ENCODE measurements at regions not wholly inside any gene's neighbourhood (a gene's known extent, or its start where the extent isn't known, plus 50 kb on each side); places are given as distances from the start of the nearest gene placed in this dataset.

DNA sequence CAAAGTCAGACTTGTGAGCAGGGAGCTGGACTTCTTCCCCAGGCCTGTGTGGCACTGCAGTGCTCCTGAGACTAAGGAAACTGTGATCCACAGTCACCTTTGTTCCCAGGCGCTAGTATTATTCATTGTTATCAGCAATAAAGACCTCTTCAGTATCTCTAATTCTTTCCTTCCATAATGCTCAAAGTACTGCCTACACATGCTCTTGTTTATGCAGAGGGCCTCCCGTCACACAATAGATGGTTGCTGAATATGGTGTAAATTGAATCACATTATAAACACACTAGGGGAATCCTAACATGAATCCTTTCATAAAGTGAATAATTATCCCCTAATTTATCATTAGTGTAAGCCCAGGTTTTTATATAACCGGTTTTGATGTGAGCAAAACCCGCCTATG is 493.3 kb downstream of the BUD13 start:
- TF ChIP-seq, protein P1, sequence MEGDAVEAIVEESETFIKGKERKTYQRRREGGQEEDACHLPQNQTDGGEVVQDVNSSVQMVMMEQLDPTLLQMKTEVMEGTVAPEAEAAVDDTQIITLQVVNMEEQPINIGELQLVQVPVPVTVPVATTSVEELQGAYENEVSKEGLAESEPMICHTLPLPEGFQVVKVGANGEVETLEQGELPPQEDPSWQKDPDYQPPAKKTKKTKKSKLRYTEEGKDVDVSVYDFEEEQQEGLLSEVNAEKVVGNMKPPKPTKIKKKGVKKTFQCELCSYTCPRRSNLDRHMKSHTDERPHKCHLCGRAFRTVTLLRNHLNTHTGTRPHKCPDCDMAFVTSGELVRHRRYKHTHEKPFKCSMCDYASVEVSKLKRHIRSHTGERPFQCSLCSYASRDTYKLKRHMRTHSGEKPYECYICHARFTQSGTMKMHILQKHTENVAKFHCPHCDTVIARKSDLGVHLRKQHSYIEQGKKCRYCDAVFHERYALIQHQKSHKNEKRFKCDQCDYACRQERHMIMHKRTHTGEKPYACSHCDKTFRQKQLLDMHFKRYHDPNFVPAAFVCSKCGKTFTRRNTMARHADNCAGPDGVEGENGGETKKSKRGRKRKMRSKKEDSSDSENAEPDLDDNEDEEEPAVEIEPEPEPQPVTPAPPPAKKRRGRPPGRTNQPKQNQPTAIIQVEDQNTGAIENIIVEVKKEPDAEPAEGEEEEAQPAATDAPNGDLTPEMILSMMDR (IDR thresholded peaks at IDR 0.05; ENCODE audit: low read depth, low read length, missing control alignments) = no peak
- DNase-seq (ENCODE audit: extremely low read depth, low read depth) = no peak
- no peak overlapping the region for H3K4me3 ChIP-seq (replicated peaks; ENCODE audit: low read depth, low read length)

DNA sequence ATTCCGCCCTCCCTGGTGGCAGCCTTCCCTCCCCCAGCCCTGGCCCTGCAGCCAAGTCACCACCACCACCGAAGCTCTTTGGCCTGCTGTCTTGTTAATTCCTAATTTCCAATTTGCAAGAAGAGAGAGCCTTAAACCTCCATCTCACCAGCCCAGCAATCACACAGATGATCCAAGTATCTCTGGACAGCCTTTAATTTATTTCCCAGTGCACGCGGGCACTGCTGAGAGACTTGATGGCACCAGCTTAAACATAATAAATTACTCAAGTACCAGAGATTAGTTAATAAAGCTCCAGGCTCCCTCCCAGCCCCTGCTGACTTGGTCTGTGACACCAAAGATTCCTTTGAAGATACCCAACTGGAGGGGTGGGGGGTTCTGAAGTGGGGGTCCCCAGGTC is 494.7 kb downstream of the BUD13 start:
- TF ChIP-seq, protein P1 (IDR thresholded peaks at IDR 0.05; ENCODE audit: low read depth, low read length, missing control alignments) = no peak
- H3K4me3 ChIP-seq (replicated peaks; ENCODE audit: low read depth, low read length) = no peak overlapping the region
- DNase-seq (ENCODE audit: extremely low read depth, low read depth) = no peak

DNA sequence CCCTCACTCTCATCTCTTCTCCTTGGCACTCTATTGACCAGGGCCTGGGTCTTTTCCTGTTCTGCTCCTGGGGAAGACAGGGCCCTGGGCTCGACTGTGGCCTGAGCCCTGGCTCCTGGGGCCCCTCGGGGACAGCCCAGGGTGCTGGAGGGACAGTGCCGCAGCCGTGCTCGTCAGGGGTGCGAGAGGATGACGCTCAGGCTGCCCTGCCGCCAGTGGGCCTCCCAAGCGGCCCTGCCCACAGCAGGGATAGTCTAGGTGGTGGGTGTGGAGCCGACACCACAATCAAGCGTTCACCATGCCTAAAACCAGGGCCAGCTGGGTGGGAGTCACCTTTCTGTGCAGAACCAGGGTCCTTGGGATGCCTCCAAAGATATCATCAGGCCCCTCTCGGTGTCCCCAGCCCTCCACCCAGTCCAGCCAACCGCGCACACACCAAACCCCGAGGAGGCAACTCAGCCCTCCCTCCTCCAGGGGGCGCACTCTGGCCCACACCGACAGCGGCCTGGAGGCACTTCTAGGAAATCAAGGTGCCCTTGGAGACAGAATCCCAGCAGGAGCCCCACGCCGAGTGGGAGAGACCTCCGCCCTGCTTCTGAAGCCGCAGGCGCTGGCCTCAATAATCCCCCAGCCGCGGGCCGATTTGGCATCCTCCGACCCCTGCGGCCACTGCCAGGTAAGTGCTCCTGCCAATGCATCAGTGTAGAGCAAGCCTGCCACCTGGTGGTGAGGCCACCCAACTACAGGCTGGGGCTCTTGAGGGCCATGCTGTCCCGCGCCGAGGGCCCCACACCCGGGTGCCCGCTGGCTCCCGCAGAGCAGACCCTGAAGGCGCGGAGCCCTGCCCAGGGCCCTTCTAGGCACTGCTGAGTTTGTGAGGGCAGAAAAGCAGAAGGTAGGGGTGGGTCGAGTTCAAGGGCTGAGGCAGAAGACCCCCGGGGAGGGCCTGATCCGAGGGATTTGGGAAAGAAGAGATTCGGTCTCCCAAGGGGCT is 496.4 kb downstream of the BUD13 start:
- TF ChIP-seq, protein P1 (IDR thresholded peaks at IDR 0.05; ENCODE audit: low read depth, low read length, missing control alignments) = peak; percentile 60
- no peak for DNase-seq (ENCODE audit: extremely low read depth, low read depth)
- H3K4me3 ChIP-seq (replicated peaks; ENCODE audit: low read depth, low read length) = no peak overlapping the region

DNA sequence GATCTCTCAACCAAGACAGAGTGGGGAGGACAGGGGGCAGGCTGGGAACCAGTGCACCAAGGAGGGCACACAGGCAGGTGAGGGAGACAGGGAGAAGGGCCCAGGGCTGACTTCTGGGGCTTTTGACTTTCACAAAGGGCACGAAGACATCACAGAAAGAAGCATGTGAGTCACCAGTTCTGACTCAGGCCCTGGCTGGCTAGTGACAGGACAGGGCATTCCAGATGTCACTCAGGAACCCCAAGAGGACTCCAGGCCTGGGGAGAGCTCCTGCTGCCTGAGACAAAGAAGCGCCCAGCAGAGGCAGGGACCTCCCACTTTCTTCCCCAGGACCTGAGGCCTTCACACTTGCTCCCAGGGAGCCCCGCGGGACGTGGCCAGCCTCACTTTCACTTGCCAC is 497.2 kb downstream of the BUD13 start:
- no peak for DNase-seq (ENCODE audit: extremely low read depth, low read depth)
- no peak overlapping the region for H3K4me3 ChIP-seq (replicated peaks; ENCODE audit: low read depth, low read length)
- TF ChIP-seq, protein P1 (IDR thresholded peaks at IDR 0.05; ENCODE audit: low read depth, low read length, missing control alignments) = no peak

DNA sequence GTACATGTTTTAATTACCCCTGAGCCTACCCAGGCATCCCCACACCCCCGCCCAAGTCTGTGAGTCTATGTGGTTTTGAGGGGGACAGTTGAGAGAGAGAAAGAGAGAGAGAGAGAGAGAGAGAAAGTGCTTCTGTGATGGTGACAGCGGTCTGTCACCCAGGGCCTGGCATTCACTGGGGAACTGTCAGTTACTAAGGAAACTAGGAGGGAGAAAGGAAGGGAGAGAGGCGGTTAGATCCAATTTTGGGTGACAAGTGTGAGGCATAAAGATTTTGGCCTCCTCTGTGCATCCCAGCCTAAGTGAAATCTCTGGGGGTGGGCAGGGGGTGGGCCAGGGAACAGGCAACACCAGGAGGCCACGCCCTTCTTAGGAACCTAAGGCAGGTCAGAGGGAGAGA is 498.3 kb downstream of the BUD13 start:
- TF ChIP-seq, protein P1 (IDR thresholded peaks at IDR 0.05; ENCODE audit: low read depth, low read length, missing control alignments) = no peak
- no peak overlapping the region for H3K4me3 ChIP-seq (replicated peaks; ENCODE audit: low read depth, low read length)
- no peak for DNase-seq (ENCODE audit: extremely low read depth, low read depth)

DNA sequence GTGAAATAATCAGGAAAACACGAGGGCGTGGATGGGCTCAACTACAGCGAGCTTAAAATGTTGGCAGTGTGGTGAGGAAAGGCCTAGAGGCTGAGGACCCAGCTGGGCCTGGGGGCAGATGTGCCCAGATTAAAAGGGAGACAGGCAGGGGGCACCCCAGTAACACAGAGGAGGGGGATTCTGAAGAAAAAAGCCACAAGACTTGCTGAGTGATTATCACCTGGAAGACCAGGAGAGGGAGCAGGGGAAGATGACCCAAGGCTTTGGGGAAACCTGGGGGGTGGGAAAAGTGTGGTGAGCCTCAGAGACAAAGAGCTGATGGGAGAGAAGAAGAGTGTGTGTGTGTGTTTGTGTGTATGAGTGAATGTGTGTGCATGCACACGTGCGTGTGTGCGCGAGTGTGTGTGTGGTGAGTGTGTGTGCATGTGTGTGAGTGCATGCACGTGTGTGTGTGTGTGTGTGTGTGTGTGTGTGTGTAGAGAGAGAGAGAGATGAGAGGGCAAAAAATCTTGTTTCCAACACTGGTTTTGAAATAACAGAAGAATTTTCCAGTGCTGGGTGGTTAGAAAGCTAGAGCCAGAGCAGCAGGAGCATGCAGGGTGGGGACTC is 500.5 kb downstream of the BUD13 start:
- TF ChIP-seq, protein P1 (IDR thresholded peaks at IDR 0.05; ENCODE audit: low read depth, low read length, missing control alignments) = no peak
- no peak for DNase-seq (ENCODE audit: extremely low read depth, low read depth)

More for the DNA sequence above, 500.5 kb downstream of the BUD13 start:
- H3K4me3 ChIP-seq (replicated peaks; ENCODE audit: low read depth, low read length) = no peak overlapping the region
